Fibroblast of skin of right biceps (primary cell): ENCODE measurements at regions not wholly inside any gene's neighbourhood (a gene's known extent, or its start where the extent isn't known, plus 50 kb on each side); places are given as distances from the start of the nearest gene placed in this dataset.
A peak's percentile ranks its signal among the peaks of the same experiment; 100 is the strongest.

ENCODE experiments used
- DNase-seq: peaks from one replicate; pipeline ENCODE4 v3.0.0-alpha.2; 2013

DNA sequence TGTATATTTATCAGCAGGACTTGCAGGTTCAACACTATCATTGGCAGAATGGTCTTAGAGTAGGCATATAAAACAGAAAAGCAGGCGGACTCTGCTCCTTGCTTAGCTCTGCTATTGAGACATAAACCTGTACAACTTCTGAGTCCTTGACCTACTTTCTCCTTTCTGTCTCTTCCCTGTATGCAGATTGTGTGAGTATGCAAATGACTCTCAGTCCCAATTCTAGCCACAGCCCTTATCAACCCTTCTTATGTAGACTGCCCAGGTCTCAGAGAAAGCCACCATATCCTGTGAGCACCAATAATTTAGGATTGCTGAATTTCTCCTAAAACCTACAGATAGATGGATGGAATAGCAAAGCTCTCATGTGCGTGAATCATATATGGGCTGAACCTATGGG is 367.6 kb upstream of the DDI1 start:
- no peak for DNase-seq

- DNase-seq = no peak
Observed at GRCh38 chr11:103671143-103671651, 365.2 kb upstream of the DDI1 start.

DNA sequence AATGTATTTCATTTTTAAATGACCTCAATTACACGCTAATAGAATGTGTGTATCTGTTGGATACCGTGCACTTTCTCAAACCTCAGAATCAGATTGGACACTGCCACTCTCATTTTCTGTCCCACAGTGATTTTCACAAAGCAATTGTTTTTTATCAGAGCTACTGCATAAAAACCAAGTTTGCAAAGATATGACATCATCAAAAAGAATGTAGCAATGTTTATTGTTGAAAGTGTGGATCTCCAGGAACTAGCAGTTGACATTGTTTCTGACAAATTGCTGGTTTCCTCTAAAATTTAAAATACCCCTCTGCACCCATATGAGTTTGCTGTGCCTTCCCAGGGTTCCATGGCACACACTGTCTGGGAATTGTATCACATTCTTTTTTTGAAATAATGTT is 362.7 kb upstream of the DDI1 start:
- DNase-seq = peak; percentile 54

- DNase-seq = peak; percentile 42
Observed at GRCh38 chr11:103676413-103676812, 360.0 kb upstream of the DDI1 start.

- DNase-seq = no peak
Observed at GRCh38 chr11:103680826-103681225, 355.6 kb upstream of the DDI1 start.

DNA sequence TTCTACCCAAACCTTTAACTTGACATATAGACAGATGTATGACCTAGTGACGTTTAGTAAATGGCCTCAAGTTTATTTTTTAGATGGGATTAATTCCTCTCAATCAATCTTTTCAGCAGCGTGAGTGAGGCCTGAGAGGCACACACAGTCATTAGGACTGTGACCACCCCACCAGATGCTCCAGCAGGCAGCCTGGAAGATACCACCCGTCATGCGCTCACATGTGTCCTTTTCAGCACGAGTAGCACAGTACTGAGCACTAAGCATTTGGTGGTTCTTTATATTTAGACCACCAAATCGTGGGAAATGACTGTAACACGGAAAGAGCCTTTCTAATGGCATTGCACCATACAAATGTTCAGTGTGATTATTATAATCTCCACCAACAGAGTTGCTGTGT is 354.6 kb upstream of the DDI1 start:
- no peak for DNase-seq

- DNase-seq = peak; percentile 78
Observed at GRCh38 chr11:103682318-103683184, 353.9 kb upstream of the DDI1 start.

DNA sequence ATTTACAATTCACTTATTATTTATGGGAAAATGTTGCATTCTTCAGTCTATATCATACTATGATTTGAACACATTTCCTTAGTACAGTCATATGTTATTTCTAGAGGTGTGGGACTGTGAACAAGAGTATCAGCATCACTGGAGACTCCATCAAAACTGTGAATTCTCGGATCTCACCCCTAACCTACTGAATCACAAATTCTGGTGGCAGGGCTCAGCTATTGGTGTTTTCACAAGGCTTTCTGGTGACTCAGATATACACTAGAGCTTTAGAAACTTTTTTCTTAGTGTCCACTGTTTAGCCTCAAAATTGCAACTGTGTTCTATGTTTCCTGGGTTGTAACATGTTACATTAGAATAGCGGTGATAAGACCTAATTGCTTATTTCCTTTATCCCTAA is 352.9 kb upstream of the DDI1 start:
- peak; percentile 76 for DNase-seq

DNA sequence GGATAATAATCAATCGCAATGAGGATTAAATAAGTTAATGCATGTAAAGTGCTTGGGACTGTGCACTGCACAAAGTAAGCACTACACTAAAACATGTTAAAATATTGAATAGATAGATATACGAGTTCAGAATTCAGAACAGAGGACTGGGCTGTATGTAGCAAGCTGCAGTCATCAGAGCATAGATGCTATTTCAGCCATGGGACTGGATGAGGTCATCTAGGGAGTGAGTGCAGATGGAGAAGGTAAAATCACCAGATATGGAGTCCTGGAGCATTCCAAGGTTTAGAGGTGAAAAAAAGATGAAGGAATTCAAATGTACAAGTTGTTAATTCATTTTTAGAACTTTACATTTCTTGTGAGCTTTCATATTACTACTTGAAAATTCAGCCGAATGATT is 347.5 kb upstream of the DDI1 start:
- DNase-seq = no peak

DNA sequence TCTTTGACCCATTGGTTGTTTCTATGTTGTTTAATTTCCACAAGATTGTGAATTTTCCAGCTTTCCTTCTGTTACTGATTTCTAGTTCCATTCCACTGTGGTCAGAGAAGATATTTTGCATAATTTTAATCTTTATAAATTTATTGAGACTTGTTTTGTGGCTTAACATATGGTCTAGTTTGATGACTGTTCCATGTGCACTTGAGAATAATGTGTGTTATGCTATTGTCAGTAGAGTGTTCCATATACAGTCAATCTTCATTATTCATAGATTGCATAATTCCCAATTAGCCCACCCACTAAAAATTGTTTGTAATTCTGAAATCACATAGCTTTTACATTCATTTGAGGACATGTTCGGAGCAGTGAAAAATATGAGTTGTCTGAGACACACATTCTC is 346.1 kb upstream of the DDI1 start:
- peak; percentile 32 for DNase-seq

DNA sequence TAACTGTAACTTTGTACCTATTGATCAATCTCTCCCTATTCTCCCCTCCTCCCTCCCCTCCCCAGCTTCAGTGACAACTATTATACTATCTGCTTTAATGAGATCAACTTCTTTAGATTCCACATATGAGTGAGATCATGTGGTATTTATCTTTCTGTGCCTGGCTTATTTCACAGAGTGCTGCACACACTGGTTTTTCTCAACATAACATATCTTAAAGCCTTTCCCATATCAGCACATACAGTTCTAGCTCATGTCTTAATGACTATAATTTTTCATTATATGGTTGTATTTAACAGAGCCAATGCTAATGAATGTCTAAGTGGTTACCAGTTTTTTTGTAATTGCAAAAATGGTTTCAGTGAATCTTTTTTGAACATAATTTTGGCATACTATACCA is 340.3 kb upstream of the DDI1 start:
- no peak for DNase-seq

DNA sequence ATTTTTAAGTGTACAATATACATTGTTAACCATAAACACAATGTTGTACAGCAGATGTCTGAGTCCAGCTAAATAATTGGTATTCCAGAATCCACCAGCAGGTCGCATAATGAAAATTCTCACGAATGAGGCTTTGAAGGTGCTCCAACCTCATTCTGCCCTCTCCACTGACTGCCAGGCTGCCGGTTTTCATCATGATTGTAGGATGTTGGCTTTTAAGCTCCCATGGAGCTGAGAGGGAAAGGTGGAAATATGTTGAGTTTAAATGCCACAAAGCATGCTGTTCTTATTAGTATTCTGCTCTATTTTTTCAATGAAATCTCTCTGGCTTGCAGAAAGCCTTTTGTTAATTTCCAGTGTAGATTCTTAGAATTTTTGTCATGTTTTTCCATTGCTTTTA is 337.2 kb upstream of the DDI1 start:
- DNase-seq = peak; percentile 65

DNA sequence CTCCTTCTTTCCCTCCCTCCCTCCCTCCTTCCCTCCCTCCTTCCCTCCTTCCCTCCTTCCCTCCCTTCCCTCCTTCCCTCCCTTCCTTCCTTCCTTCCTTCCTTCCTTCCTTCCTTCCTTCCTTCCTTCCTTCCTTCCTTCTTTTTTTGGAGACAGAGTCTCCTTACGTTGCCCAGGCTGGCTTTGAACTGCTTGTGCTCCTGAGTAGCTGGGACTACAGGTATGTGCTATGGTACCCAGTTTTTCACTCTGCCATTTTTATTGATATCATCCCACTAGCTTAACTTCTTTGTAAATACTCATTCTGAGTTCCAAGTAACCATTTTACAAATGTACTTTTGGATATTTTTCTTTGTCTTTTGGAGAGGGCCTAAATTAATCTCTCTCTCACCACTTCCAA is 336.8 kb upstream of the DDI1 start:
- DNase-seq = no peak

DNA sequence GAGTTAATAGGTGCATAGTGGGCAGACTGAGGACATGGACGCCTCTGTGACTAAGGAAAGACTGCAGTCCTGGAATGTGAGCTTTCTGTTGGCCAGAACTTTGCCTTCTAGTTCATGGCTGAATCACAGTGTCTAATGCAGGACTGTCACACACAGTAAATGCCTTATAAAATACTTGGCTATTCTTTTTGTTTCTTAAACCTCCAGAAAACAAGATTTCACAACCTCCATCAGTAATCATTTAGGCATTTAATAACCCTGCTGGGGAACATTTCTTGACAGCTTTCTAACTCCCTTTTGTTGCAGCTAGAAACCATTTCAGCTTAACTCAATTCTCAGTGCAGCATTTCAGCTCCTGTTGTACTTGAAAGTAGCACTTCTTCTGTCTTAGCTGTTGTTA is 335.8 kb upstream of the DDI1 start:
- peak; percentile 93 for DNase-seq

GRCh38 chr11:103703437-103703836 is 333.0 kb upstream of the DDI1 start:
- no peak for DNase-seq

DNA sequence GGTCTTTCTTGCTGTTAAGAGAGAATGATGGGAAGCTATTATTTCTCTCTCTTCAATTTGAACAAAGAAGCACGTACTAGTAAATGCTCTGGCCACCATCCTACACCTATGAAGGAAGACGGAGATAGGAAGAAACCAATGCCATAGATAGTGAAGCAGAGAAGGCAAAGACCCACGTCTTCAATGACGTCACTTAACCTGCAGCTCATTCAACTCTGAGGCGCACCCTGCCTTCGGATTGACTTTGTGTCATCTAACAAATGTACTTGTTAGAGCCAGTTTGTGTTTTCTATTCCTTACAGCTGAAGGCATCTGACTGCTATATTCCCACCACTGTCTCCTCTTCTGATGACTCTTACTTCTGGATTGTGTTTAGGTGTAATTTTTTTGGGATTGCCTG is 332.5 kb upstream of the DDI1 start:
- DNase-seq = no peak

- no peak for DNase-seq
Observed at GRCh38 chr11:103705642-103706041, 330.8 kb upstream of the DDI1 start.

DNA sequence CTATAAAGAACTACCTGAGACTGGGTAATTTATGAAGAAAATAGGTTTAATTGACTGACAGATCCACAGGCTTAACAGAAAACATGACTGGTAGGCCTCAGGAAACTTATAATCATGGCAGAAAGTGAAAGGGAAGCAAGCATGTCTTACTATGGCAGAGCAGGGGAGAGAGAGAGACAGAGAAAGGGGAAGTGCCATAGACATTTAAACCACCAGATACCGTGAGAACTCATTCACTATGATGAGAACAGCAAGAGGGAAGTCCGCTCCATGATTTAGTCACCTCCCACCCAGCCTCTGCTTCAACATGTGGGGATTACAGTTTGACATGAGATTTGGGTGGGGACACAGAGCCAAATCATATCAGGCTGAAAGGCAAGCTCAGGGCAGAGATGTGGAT is 327.1 kb upstream of the DDI1 start:
- no peak for DNase-seq

GRCh38 chr11:103714246-103714645 is 322.2 kb upstream of the DDI1 start:
- DNase-seq = peak; percentile 76

- no peak for DNase-seq
Observed at GRCh38 chr11:103716363-103716762, 320.1 kb upstream of the DDI1 start.

DNA sequence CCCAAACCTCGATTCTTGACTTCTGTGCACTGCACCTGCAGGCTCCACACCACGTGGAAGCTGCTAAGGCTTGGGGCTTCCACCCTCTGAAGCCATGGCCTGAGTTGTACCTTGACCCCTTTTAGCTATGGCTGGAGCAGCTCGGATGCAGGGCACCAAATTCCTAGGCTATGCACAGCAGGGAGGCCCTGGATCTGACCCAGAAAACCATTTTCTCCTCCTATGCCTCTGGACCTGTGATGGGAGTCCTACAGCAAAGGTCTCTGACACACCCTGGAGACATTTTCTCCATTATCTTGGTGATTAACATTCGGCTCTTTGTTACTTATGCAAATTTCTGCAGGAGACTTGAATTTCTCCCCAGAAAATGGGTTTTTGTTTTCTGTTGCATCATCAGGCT is 309.2 kb upstream of the DDI1 start:
- DNase-seq = no peak

- DNase-seq = no peak
Observed at GRCh38 chr11:103729617-103730016, 306.8 kb upstream of the DDI1 start.

- DNase-seq = peak; percentile 34
Observed at GRCh38 chr11:103730131-103730940, 306.1 kb upstream of the DDI1 start.

- no peak for DNase-seq
Observed at GRCh38 chr11:103731670-103732069, 304.8 kb upstream of the DDI1 start.
